ENCODE measurements at regions not wholly inside any gene's neighbourhood (a gene's known extent, or its start where the extent isn't known, plus 50 kb on each side); places are given as distances from the start of the nearest gene placed in this dataset.
A peak's percentile ranks its signal among the peaks of the same experiment; 100 is the strongest.

DNA sequence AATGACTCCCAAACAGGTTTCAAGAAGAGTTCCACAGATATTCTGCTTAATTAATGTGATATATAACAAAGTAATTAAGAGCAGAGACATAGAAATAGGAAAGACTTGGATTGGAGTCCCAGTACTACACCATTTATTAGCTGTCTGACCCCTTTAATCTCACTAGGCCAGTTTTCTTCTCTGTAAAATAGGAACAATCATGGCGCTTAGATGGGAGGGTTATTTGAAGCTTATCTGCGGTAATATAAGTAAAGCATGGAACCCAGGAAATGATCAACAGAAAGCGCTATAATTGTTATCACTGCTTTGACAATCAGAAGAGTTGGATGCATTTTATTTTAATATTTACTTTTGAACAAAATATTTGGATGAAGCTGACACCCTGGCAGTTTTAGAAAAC, 71.3 kb upstream of the IFNE start:
- no peak for DNase-seq (ENCODE audit: low read depth)
- TF ChIP-seq, protein P1, sequence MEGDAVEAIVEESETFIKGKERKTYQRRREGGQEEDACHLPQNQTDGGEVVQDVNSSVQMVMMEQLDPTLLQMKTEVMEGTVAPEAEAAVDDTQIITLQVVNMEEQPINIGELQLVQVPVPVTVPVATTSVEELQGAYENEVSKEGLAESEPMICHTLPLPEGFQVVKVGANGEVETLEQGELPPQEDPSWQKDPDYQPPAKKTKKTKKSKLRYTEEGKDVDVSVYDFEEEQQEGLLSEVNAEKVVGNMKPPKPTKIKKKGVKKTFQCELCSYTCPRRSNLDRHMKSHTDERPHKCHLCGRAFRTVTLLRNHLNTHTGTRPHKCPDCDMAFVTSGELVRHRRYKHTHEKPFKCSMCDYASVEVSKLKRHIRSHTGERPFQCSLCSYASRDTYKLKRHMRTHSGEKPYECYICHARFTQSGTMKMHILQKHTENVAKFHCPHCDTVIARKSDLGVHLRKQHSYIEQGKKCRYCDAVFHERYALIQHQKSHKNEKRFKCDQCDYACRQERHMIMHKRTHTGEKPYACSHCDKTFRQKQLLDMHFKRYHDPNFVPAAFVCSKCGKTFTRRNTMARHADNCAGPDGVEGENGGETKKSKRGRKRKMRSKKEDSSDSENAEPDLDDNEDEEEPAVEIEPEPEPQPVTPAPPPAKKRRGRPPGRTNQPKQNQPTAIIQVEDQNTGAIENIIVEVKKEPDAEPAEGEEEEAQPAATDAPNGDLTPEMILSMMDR (IDR thresholded peaks at IDR 0.05; ENCODE audit: insufficient read depth, low read length, poor library complexity, severe bottlenecking) = no peak
- no peaks in the 10 kb centered on the region for H3K36me3 ChIP-seq (ENCODE audit: control insufficient read depth, insufficient read depth, low read length)
- H3K4me3 ChIP-seq (ENCODE audit: low read depth, low read length) = no peak overlapping the region
- H3K27me3 ChIP-seq (ENCODE audit: control insufficient read depth, insufficient read depth, low read length) = no peaks in the 10 kb centered on the region

DNA sequence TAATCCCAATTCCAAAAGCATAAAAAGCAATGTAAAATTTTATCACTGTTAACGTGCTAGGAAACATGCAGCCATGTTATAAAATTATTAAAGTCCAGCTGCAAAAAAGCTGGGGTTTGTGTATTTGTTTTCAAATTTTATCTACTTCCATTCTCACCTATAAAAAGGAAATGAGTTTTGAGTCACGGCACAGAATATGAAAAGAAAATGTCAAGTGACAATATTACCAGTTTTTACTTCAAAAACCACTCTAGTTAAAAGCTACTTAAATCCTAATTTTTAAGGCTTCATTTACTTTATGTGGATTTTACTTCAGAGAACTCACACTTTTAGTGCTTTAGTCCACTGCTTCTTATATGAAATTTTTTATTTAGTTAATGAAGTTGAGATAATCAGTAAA, 72.7 kb upstream of the IFNE start:
- no peak for DNase-seq (ENCODE audit: low read depth)
- Histone ChIP-seq H3K36me3 (ENCODE audit: control insufficient read depth, insufficient read depth, low read length) (no peaks in the 10 kb centered on the region), H3K4me3 (ENCODE audit: low read depth, low read length) (no peak overlapping the region), H3K27me3 (ENCODE audit: control insufficient read depth, insufficient read depth, low read length) (no peaks in the 10 kb centered on the region)
- TF ChIP-seq, protein P1 (IDR thresholded peaks at IDR 0.05; ENCODE audit: insufficient read depth, low read length, poor library complexity, severe bottlenecking) = no peak

DNA sequence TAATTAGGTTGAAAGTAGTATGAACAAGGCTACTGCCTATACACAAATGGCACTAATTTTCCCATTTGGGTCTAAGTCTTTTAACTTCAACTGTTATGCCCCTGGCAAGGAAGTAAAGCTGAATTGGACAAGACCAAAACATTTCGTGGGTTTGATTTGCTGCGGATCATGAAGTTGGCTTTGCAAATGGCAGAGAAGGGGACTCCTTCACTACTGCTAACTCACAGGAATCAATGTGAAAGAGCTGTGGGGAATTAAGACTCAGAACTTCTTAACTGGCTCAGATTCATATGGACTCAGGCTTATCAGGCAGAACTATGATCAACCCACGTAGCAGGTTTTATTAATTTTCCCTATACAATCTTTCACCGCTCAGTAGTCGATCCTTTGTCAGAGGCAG, 73.8 kb upstream of the IFNE start:
- Histone ChIP-seq H3K36me3 (ENCODE audit: control insufficient read depth, insufficient read depth, low read length) (no peaks in the 10 kb centered on the region), H3K27me3 (ENCODE audit: control insufficient read depth, insufficient read depth, low read length) (no peaks in the 10 kb centered on the region), H3K4me3 (ENCODE audit: low read depth, low read length) (peak overlapping the region; percentile 94)
- TF ChIP-seq, protein P1 (IDR thresholded peaks at IDR 0.05; ENCODE audit: insufficient read depth, low read length, poor library complexity, severe bottlenecking) = no peak
- no peak for DNase-seq (ENCODE audit: low read depth)

DNA sequence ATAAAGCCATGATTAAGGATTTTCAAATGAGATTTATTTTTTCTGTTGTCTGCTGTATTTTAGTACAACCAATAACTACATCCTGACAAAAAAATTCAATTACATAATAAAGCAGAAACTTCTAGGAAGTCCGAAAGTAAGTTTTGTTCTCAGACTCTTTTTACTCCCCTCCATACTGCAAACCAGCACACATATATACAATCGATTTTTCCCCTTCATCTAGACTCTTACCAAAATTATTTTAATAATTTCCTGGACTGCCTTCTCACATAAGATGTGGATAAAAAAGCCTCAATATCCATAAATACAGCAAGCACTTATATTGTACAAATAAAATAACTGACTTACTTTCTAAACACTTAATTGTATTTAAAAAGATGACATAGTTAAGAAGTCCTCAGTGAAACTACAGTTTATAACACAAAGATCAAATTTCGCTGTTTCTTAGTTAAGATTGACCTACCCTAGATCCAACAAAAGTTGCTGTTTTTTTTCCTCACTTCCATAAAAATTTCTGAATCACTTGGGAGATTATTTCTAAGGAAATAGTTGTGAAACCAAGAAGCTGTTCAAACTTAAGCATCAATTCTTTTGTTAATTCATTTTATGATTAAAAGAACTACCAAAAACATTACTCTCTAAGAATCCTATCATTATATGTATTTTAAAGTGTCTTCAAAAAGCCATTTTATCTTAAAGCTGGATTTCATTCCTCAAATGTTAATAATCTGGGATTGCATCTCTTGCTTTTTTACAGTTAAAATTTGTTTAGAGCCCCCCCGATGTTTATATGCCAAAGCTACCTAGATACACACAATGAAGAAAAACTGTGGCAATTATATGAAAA, 74.7 kb upstream of the IFNE start:
- no peaks in the 10 kb centered on the region for H3K36me3 ChIP-seq (ENCODE audit: control insufficient read depth, insufficient read depth, low read length)
- no peak for DNase-seq (ENCODE audit: low read depth)
- TF ChIP-seq, protein P1 (IDR thresholded peaks at IDR 0.05; ENCODE audit: insufficient read depth, low read length, poor library complexity, severe bottlenecking) = no peak

DNA sequence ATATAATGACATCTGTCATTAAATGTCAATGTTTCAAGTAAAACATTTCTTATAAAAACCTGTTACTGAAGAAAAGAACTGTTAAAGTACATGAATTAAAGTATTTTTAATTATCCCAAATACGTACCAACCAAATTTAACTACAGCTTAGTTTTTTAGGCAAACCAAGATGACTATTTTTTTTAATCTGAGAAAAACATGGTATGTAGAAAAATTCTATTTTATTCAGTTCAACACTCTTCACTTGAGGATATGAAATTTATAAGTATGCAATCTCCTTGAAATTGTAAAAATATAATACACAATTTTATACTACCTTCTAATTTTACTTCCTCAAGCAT, 75.3 kb upstream of the IFNE start:
- TF ChIP-seq, protein P1 (IDR thresholded peaks at IDR 0.05; ENCODE audit: insufficient read depth, low read length, poor library complexity, severe bottlenecking) = no peak
- Histone ChIP-seq H3K27me3 (ENCODE audit: control insufficient read depth, insufficient read depth, low read length) (no peaks in the 10 kb centered on the region), H3K36me3 (ENCODE audit: control insufficient read depth, insufficient read depth, low read length) (no peaks in the 10 kb centered on the region), H3K4me3 (ENCODE audit: low read depth, low read length) (peak overlapping the region; percentile 94)
- DNase-seq (ENCODE audit: low read depth) = no peak

More for the DNA sequence above, 74.7 kb upstream of the IFNE start:
- H3K4me3 ChIP-seq (ENCODE audit: low read depth, low read length) = peak overlapping the region; percentile 94
- H3K27me3 ChIP-seq (ENCODE audit: control insufficient read depth, insufficient read depth, low read length) = no peaks in the 10 kb centered on the region

DNA sequence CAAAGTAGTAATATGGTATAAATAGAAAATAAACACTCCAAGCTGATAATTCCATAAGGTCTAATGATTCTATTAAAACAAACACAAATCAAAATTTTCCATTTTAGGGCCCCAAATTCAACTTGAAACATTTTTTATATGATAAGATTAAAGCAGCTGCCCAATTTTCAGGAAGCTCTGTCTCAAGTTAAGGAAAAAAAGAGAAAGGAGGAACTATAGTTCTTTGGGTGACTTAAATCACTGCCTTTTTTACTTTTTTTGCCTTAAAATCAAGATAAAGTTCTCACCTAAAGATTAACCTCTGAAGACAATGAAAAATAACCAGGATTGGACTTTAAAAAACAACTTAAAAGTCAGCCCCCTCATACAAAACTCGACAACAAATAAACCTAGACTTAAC, 76.0 kb upstream of the IFNE start:
- Histone ChIP-seq H3K36me3 (ENCODE audit: control insufficient read depth, insufficient read depth, low read length) (no peaks in the 10 kb centered on the region), H3K27me3 (ENCODE audit: control insufficient read depth, insufficient read depth, low read length) (no peaks in the 10 kb centered on the region), H3K4me3 (ENCODE audit: low read depth, low read length) (peak overlapping the region; percentile 94)
- DNase-seq (ENCODE audit: low read depth) = no peak
- TF ChIP-seq, protein P1 (IDR thresholded peaks at IDR 0.05; ENCODE audit: insufficient read depth, low read length, poor library complexity, severe bottlenecking) = no peak
